H9 (cell line): ENCODE measurements at regions not wholly inside any gene's neighbourhood (a gene's known extent, or its start where the extent isn't known, plus 50 kb on each side); places are given as distances from the start of the nearest gene placed in this dataset.

Source experiments
- DNase-seq: peaks from one replicate; pipeline ENCODE4 v3.0.0-alpha.2; 2017
- H2AFZ ChIP-seq: one replicate; pipeline ENCODE4 v1.6.1; 2013; ENCODE audit warnings: mild to moderate bottlenecking, low read length, control low read depth, moderate library complexity
- H2AK5ac ChIP-seq: 2 replicates; pipeline ENCODE4 v1.6.1; 2013; ENCODE audit warnings: low read length, control low read depth, mixed read lengths; ENCODE audit not compliant: insufficient read length
- H2BK120ac ChIP-seq: one replicate; pipeline ENCODE4 v1.6.1; 2013; ENCODE audit warnings: low read depth, mild to moderate bottlenecking, low read length, control low read depth, inconsistent platforms; ENCODE audit not compliant: poor library complexity, severe bottlenecking
- H2BK12ac ChIP-seq: 2 replicates; pipeline ENCODE4 v1.6.1; 2013; ENCODE audit warnings: low read length, control low read depth, mixed read lengths, low read depth; ENCODE audit not compliant: insufficient read length
- H2BK15ac ChIP-seq: 2 replicates; pipeline ENCODE4 v1.6.1; 2013; ENCODE audit warnings: low read depth, low read length, control low read depth
- H2BK20ac ChIP-seq: one replicate; pipeline ENCODE4 v1.6.1; 2013; ENCODE audit warnings: low read depth, mild to moderate bottlenecking, low read length, control low read depth, inconsistent platforms; ENCODE audit not compliant: poor library complexity, severe bottlenecking
- H2BK5ac ChIP-seq: 2 replicates; pipeline ENCODE4 v1.6.1; 2013; ENCODE audit warnings: low read length, control low read depth, mixed read lengths; ENCODE audit not compliant: insufficient read length
- H3K14ac ChIP-seq: 2 replicates; pipeline ENCODE4 v1.6.1; 2013; ENCODE audit warnings: low read length, control low read depth; ENCODE audit not compliant: insufficient read depth
- H3K18ac ChIP-seq: 2 replicates; pipeline ENCODE4 v1.6.1; 2013; ENCODE audit warnings: low read depth, mild to moderate bottlenecking, mixed read lengths, low read length, control low read depth; ENCODE audit not compliant: insufficient read length
- H3K23ac ChIP-seq: 2 replicates; pipeline ENCODE4 v1.6.1; 2013; ENCODE audit warnings: low read length, control low read depth, mixed read lengths, low read depth; ENCODE audit not compliant: insufficient read length
- H3K23me2 ChIP-seq: 2 replicates; pipeline ENCODE4 v1.6.1; 2013; ENCODE audit warnings: low read depth, mild to moderate bottlenecking, mixed read lengths, low read length, control low read depth; ENCODE audit not compliant: insufficient read length, poor library complexity, severe bottlenecking
- H3K27ac ChIP-seq: 2 replicates; pipeline ENCODE4 v1.5.1; 2013; ENCODE audit warnings: low read length, control low read depth, mixed read lengths, low read depth; ENCODE audit not compliant: insufficient read length
- H3K27me3 ChIP-seq: 2 replicates; pipeline ENCODE4 v1.6.1; 2013; ENCODE audit warnings: low read length, control low read depth, inconsistent platforms; ENCODE audit not compliant: insufficient read depth
- H3K4ac ChIP-seq: 2 replicates; pipeline ENCODE4 v1.6.1; 2013; ENCODE audit warnings: low read depth, mild to moderate bottlenecking, control low read depth, inconsistent platforms, low read length, moderate library complexity
- H3K4me1 ChIP-seq: 2 replicates; pipeline ENCODE4 v1.6.1; 2013; ENCODE audit warnings: low read length, control low read depth, inconsistent platforms; ENCODE audit not compliant: insufficient read depth
- H3K4me2 ChIP-seq: 2 replicates; pipeline ENCODE4 v1.6.1; 2013; ENCODE audit warnings: low read length, control low read depth, mixed read lengths; ENCODE audit not compliant: insufficient read length, insufficient read depth
- H3K56ac ChIP-seq: 2 replicates; pipeline ENCODE4 v1.6.1; 2013; ENCODE audit warnings: low read depth, mild to moderate bottlenecking, mixed read lengths, low read length, control low read depth; ENCODE audit not compliant: insufficient read length
- H3K79me1 ChIP-seq: 2 replicates; pipeline ENCODE4 v1.6.1; 2013; ENCODE audit warnings: low read depth, mild to moderate bottlenecking, moderate library complexity, low read length, control low read depth, inconsistent platforms; ENCODE audit not compliant: insufficient read depth, poor library complexity, severe bottlenecking
- H3K79me2 ChIP-seq: 2 replicates; pipeline ENCODE4 v1.6.1; 2013; ENCODE audit warnings: low read length, control low read depth, inconsistent platforms; ENCODE audit not compliant: insufficient read depth
- H3K9ac ChIP-seq: 2 replicates; pipeline ENCODE4 v1.6.1; 2013; ENCODE audit warnings: low read length, control low read depth, mixed read lengths; ENCODE audit not compliant: insufficient read length; ENCODE audit errors: extremely low read depth
- H3K9me3 ChIP-seq: one replicate; pipeline ENCODE4 v1.6.1; 2013; ENCODE audit warnings: low read depth, low read length, inconsistent platforms; ENCODE audit not compliant: control insufficient read depth
- H3T11ph ChIP-seq: one replicate; pipeline ENCODE4 v1.6.1; 2013; ENCODE audit warnings: mild to moderate bottlenecking, low read length, control low read depth, inconsistent platforms
- H4K20me1 ChIP-seq: one replicate; pipeline ENCODE4 v1.6.1; 2013; ENCODE audit not compliant: control insufficient read depth, insufficient read length, insufficient read depth
- H4K5ac ChIP-seq: 2 replicates; pipeline ENCODE4 v1.6.1; 2013; ENCODE audit warnings: low read depth, mild to moderate bottlenecking, mixed read lengths, low read length, control low read depth; ENCODE audit not compliant: insufficient read length
- H4K8ac ChIP-seq: replicated peaks from 2 replicates; pipeline ENCODE4 v1.6.1; 2013; ENCODE audit warnings: low read length, control low read depth, mixed read lengths, low read depth; ENCODE audit not compliant: insufficient read length
- H4K91ac ChIP-seq: 2 replicates; pipeline ENCODE4 v1.6.1; 2013; ENCODE audit warnings: low read depth, mild to moderate bottlenecking, moderate library complexity, mixed read lengths, low read length, control low read depth; ENCODE audit not compliant: insufficient read length
- H3K27ac Mint-ChIP-seq, 3 experiments: 2 replicates in 2 of 3; 3 replicates in 1 of 3; pipeline ENCODE4 v1.8.0; 2020 to 2021; ENCODE audit warnings: mixed read lengths in 3 of 3, mild to moderate bottlenecking in 1 of 3, moderate library complexity in 1 of 3
- H3K27me3 Mint-ChIP-seq: 2 replicates; pipeline ENCODE4 v1.8.0; 2021; ENCODE audit warnings: low read depth, mild to moderate bottlenecking, moderate library complexity, mixed read lengths
- H3K36me3 Mint-ChIP-seq, 3 experiments: 2 replicates in 2 of 3; 3 replicates in 1 of 3; pipeline ENCODE4 v1.8.0; 2020 to 2021; ENCODE audit warnings: low read depth in 3 of 3, mixed read lengths in 3 of 3; ENCODE audit not compliant: insufficient read depth in 1 of 3
- H3K4me1 Mint-ChIP-seq, 2 experiments: 2 replicates each; pipeline ENCODE4 v1.8.0; 2020; ENCODE audit warnings: mixed read lengths in 2 of 2
- H3K4me3 Mint-ChIP-seq, 2 experiments: 2 replicates in 1 of 2; 3 replicates in 1 of 2; pipeline ENCODE4 v1.8.0; 2020 to 2021; ENCODE audit warnings: mild to moderate bottlenecking in 2 of 2, mixed read lengths in 2 of 2, moderate library complexity in 1 of 2
- H3K9me3 Mint-ChIP-seq, 2 experiments: 2 replicates in 1 of 2; 3 replicates in 1 of 2; pipeline ENCODE4 v1.8.0; 2020; ENCODE audit warnings: mild to moderate bottlenecking in 2 of 2, mixed read lengths in 2 of 2, moderate library complexity in 1 of 2
- TF ChIP-seq, protein P1 (sequence below): fragments of 200-600 bp; sonication (generic); conservative IDR thresholded peaks from 3 replicates; pipeline ENCODE4 v1.8.0; 2021; ENCODE audit warnings: antibody characterized with exemption, mild to moderate bottlenecking

DNA sequence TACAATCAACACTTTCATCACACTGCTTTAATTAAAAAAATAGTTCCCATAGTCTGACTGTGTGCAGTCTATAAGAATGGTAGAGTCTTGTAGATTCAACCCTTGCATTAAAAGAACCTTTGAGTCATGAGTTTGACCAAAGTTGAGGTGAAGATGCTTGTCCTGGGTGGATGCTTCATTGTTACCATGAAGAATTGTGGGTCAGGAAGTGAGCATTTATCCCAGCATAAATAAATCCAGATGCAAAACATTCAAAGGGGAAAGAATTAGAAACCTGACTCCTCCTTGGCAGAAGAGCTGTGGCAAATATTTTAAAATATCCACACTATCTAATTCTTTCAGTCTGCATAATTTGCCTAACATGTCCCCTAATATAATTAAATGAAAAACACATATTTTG, 72.9 kb upstream of the SPAG17 start:
- no peak overlapping the region for H3K4me2 ChIP-seq
- no peak overlapping the region for H3K9ac ChIP-seq
- no peaks in the 10 kb centered on the region for H4K20me1 ChIP-seq
- no peak overlapping the region for H3K14ac ChIP-seq
- Mint-ChIP-seq H3K4me1 (peaks cover 0 to 5% of the 10 kb centered on the region in 2 experiments; a peak in 1 of 4 replicates), H3K4me3 (no peak overlapping the region), H3K27ac (no peak overlapping the region), H3K27me3 (no peaks in the 10 kb centered on the region; the same call in 1 of the 2 replicates), H3K9me3 (no peaks in the 10 kb centered on the region; a peak in 1 of 5 replicates), H3K36me3 (no peaks in the 10 kb centered on the region)
- H3T11ph ChIP-seq, result no peak overlapping the region
- no peak overlapping the region for H2BK15ac ChIP-seq
- H3K27me3 ChIP-seq, result no peaks in the 10 kb centered on the region
- TF ChIP-seq, protein P1, sequence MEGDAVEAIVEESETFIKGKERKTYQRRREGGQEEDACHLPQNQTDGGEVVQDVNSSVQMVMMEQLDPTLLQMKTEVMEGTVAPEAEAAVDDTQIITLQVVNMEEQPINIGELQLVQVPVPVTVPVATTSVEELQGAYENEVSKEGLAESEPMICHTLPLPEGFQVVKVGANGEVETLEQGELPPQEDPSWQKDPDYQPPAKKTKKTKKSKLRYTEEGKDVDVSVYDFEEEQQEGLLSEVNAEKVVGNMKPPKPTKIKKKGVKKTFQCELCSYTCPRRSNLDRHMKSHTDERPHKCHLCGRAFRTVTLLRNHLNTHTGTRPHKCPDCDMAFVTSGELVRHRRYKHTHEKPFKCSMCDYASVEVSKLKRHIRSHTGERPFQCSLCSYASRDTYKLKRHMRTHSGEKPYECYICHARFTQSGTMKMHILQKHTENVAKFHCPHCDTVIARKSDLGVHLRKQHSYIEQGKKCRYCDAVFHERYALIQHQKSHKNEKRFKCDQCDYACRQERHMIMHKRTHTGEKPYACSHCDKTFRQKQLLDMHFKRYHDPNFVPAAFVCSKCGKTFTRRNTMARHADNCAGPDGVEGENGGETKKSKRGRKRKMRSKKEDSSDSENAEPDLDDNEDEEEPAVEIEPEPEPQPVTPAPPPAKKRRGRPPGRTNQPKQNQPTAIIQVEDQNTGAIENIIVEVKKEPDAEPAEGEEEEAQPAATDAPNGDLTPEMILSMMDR, result no peak
- no peak overlapping the region for H2BK5ac ChIP-seq
- no peak overlapping the region for H4K8ac ChIP-seq
- H2BK120ac ChIP-seq, result no peak overlapping the region
- no peaks in the 10 kb centered on the region for H3K9me3 ChIP-seq
- no peaks in the 10 kb centered on the region for H3K23me2 ChIP-seq
- H2AFZ ChIP-seq, result no peak overlapping the region
- no peak overlapping the region for H2BK12ac ChIP-seq
- H3K4ac ChIP-seq, result no peak overlapping the region
- H4K5ac ChIP-seq, result no peak overlapping the region
- no peak overlapping the region for H2BK20ac ChIP-seq
- no peaks in the 10 kb centered on the region for H3K4me1 ChIP-seq
- no peaks in the 10 kb centered on the region for H3K79me1 ChIP-seq
- H3K18ac ChIP-seq, result no peak overlapping the region
- no peak overlapping the region for H2AK5ac ChIP-seq
- no peak overlapping the region for H4K91ac ChIP-seq
- DNase-seq, result no peak
- no peaks in the 10 kb centered on the region for H3K79me2 ChIP-seq
- H3K23ac ChIP-seq, result no peak overlapping the region
- H3K27ac ChIP-seq, result no peak overlapping the region
- no peak overlapping the region for H3K56ac ChIP-seq
